ENCODE measurements at regions not wholly inside any gene's neighbourhood (a gene's known extent, or its start where the extent isn't known, plus 50 kb on each side); places are given as distances from the start of the nearest gene placed in this dataset.

DNA sequence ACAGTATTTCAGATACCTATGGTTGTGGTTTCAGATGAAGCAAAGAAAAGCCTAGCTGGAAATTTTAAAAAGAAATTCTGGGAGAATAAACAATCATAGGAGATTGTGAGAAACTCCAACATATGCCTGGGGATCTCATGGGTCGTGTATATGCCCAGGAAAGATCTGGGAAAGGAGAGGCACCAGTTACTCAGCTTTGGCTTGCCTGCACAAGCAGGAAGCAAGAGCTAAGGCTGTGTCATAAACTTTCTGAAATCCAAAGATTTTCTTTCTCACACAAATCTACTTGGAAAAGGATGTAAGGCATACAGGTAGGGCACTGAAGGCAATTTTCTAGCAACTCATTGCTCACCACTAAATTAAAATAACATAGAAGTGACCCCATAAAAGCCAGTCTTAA lies 373.6 kb downstream of the CDC14C start:
- Mint-ChIP-seq H3K4me3 (no peak overlapping the region), H3K4me1 (ENCODE audit: low read depth) (no peaks in the 10 kb centered on the region), H3K36me3 (ENCODE audit: insufficient read depth in 2 of 2) (no peaks in the 10 kb centered on the region), H3K9me3 (peaks cover 0 to 7% of the 10 kb centered on the region in 2 donors), H3K27ac (no peak overlapping the region), H3K27me3 (ENCODE audit: low read depth) (no peaks in the 10 kb centered on the region)
- DNase-seq: no peak
- ATAC-seq (replicated peaks in 1 of 2): no peak

DNA sequence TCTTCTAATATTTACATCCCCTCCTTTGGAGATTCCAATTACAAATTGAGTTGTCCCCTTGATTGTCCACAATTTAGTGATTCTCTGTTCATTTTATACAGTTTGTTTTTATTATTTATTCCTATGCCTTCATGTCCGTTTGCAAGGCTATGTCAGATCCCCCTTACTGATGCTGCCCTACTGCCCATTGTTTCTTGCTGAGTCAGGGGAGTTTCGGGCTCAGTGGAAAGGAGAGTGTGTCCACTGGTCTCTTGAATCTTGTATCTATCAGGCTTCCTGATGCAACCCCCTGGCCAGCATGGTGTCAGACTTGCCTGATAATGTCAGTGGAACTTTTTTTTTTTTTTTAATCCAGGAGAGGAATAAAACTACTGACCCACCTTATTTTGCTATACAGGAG lies 384.4 kb downstream of the CDC14C start:
- Mint-ChIP-seq H3K36me3 (ENCODE audit: insufficient read depth in 2 of 2) (no peaks in the 10 kb centered on the region), H3K4me3 (no peak overlapping the region), H3K27ac (no peak overlapping the region), H3K9me3 (peaks cover 2 to 10% of the 10 kb centered on the region in 2 donors), H3K27me3 (ENCODE audit: low read depth) (no peaks in the 10 kb centered on the region), H3K4me1 (ENCODE audit: low read depth) (no peaks in the 10 kb centered on the region)
- no peak for DNase-seq
- ATAC-seq (replicated peaks in 1 of 2): no peak

DNA sequence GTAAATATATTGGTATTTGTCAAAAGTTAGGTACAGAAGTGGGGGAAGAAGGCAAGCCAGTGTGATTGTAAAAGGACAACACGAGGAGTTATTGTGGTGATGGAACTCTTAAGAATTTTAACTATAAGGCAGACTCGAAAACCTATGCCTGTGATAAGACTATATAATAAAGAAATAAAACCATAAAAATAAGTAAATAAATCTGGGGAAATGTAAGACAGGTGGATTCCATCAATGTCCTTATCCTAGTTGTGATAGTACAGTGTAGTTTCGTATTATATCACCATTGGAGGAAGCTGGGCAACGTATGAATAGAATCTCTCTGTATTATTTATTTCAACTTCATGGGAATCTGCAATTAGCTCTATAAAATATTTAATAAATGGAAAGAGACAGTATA lies 395.7 kb downstream of the CDC14C start:
- no peaks in the 10 kb centered on the region for H3K4me1 Mint-ChIP-seq (ENCODE audit: low read depth)
- no peak overlapping the region for H3K27ac Mint-ChIP-seq
- DNase-seq: no peak
- H3K9me3 Mint-ChIP-seq: no peaks in the 10 kb centered on the region
- H3K27me3 Mint-ChIP-seq (ENCODE audit: low read depth): no peaks in the 10 kb centered on the region
- no peak for ATAC-seq (replicated peaks in 1 of 2)
- H3K4me3 Mint-ChIP-seq: no peak overlapping the region
- H3K36me3 Mint-ChIP-seq (ENCODE audit: insufficient read depth in 2 of 2): no peaks in the 10 kb centered on the region

DNA sequence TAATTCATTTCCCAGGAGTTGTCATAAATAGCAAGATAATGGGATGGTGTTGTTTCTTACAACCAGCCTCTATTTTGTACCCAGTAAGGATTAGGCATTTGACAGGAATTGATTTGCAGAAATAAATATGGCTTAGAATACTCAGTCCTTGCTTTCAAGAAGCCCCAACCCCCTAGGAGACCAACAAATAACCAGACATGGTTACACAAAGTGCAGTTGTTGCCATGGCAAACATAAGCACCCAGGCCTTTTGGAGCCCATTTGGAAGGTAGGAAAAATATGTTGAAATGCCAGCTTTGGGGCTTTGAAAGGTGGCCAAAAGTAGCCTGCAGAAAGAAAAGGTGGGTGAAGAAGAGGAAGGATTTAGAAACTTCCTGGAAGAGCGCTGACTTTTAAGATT lies 397.5 kb downstream of the CDC14C start:
- H3K9me3 Mint-ChIP-seq: no peaks in the 10 kb centered on the region
- no peak overlapping the region for H3K4me3 Mint-ChIP-seq
- DNase-seq (no peak), ATAC-seq (replicated peaks in 1 of 2) (no peak)
- no peaks in the 10 kb centered on the region for H3K4me1 Mint-ChIP-seq (ENCODE audit: low read depth)
- no peaks in the 10 kb centered on the region for H3K36me3 Mint-ChIP-seq (ENCODE audit: insufficient read depth in 2 of 2)
- no peak overlapping the region for H3K27ac Mint-ChIP-seq
- no peaks in the 10 kb centered on the region for H3K27me3 Mint-ChIP-seq (ENCODE audit: low read depth)

DNA sequence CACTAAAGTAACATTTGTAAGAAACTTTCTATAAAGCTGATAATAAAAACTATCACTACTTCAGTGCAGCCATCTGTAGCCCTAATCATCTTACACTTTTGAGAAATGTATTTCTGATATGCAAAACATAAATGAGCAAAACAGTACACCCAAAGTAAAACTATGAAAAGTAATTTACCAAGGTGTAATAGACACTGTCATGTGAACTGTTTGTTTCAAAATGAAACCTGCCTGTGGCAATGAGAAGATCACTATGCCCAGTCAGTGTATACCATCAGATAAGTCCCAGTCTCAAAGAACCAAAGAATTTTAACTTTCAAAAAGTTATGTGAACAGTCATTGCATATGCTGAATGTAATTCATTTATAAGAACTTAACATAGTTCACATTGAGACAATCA lies 398.1 kb downstream of the CDC14C start:
- Mint-ChIP-seq H3K9me3 (no peaks in the 10 kb centered on the region), H3K27me3 (ENCODE audit: low read depth) (no peaks in the 10 kb centered on the region), H3K4me1 (ENCODE audit: low read depth) (no peaks in the 10 kb centered on the region), H3K4me3 (no peak overlapping the region), H3K27ac (no peak overlapping the region), H3K36me3 (ENCODE audit: insufficient read depth in 2 of 2) (no peaks in the 10 kb centered on the region)
- no peak for ATAC-seq (replicated peaks in 1 of 2)
- DNase-seq: no peak

DNA sequence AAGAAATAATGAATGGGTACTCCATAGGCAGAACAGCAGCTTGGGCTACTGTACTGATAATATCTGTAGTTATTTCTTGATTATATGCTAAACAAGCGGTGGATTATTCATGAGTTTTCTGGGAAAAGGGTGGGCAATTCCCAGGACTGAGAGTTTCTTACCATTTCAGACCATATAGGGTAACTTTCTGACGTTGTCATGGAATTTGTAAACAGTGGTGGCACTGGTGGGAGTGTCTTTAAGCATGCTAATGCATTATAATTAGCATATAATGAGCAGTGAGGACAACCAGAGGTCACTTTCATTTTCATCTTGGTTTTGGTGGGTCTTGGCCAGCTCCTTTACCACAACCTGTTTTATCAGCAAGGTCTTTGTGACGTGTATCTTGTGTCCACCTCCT lies 399.7 kb downstream of the CDC14C start:
- no peaks in the 10 kb centered on the region for H3K27me3 Mint-ChIP-seq (ENCODE audit: low read depth)
- H3K4me3 Mint-ChIP-seq: no peak overlapping the region
- no peaks in the 10 kb centered on the region for H3K36me3 Mint-ChIP-seq (ENCODE audit: insufficient read depth in 2 of 2)
- H3K4me1 Mint-ChIP-seq (ENCODE audit: low read depth): no peaks in the 10 kb centered on the region
- no peaks in the 10 kb centered on the region for H3K9me3 Mint-ChIP-seq
- H3K27ac Mint-ChIP-seq: no peak overlapping the region
- no peak for DNase-seq
- no peak for ATAC-seq (replicated peaks in 1 of 2)

DNA sequence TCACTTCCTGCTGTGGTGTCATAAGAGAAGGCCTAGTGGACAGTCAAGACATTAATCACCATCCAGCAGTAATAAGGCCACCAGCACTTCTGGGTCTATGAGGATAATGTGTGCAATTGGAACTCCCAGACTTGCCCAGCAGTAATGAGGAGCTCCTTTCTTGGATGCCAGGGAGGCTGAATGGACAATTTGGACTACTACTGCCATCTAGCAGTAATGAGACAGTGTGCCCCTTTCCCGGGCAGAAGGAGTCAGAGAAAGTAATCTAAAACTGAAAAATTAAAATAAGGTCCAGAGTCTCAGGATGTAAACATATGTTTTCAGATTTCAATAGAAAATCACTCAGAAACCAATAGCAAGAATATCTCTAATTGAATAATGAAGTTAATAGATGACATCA lies 400.4 kb downstream of the CDC14C start:
- H3K9me3 Mint-ChIP-seq: no peaks in the 10 kb centered on the region
- no peaks in the 10 kb centered on the region for H3K27me3 Mint-ChIP-seq (ENCODE audit: low read depth)
- no peak for DNase-seq
- H3K4me1 Mint-ChIP-seq (ENCODE audit: low read depth): no peaks in the 10 kb centered on the region
- H3K27ac Mint-ChIP-seq: no peak overlapping the region
- no peaks in the 10 kb centered on the region for H3K36me3 Mint-ChIP-seq (ENCODE audit: insufficient read depth in 2 of 2)
- no peak for ATAC-seq (replicated peaks in 1 of 2)
- no peak overlapping the region for H3K4me3 Mint-ChIP-seq

DNA sequence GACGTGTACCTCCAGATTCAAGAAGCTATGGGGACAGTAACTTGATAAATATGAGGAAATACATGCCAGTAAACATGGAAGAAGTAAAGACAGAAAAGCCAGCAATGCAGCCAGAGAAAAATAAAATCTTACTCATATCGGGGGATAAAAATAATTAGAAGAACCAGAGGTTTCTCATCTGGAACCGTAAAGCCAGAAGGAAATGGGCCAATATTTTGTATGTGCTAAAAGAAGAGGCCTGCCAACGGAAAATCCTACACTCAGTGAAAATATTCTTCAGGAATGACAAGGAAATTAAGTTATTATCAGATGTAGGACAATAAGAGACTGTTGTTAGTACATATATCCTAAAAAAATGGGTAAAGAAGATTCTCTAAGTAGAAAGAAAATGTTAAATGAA lies 401.2 kb downstream of the CDC14C start:
- no peaks in the 10 kb centered on the region for H3K4me1 Mint-ChIP-seq (ENCODE audit: low read depth)
- DNase-seq (no peak), ATAC-seq (replicated peaks in 1 of 2) (no peak)
- H3K9me3 Mint-ChIP-seq: peaks cover 0 to 2% of the 10 kb centered on the region in 2 donors
- no peaks in the 10 kb centered on the region for H3K36me3 Mint-ChIP-seq (ENCODE audit: insufficient read depth in 2 of 2)
- H3K27ac Mint-ChIP-seq: no peak overlapping the region
- H3K27me3 Mint-ChIP-seq (ENCODE audit: low read depth): no peaks in the 10 kb centered on the region
- H3K4me3 Mint-ChIP-seq: no peak overlapping the region

DNA sequence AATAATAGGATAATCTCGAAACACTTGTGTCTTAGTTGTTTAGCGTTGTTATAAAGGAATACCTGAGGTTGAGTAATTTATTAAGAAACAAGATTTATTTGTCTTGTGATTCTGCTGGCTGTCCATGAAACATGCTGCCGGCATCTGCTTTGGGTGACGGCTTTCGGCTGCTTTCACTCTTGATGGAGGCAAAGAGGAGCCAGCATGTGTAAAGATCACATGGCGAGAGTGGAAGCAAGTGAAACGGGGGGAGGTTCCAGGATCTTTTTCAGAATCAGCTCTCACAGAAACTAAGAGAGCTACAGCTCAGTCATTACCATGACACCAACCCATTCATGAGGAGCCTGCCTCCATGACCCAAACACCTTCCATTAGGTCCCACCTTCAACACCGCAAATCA lies 402.8 kb downstream of the CDC14C start:
- DNase-seq (no peak), ATAC-seq (replicated peaks in 1 of 2) (no peak)
- no peaks in the 10 kb centered on the region for H3K27me3 Mint-ChIP-seq (ENCODE audit: low read depth)
- H3K4me1 Mint-ChIP-seq (ENCODE audit: low read depth): no peaks in the 10 kb centered on the region
- H3K9me3 Mint-ChIP-seq: peaks cover 2% of the 10 kb centered on the region in 2 donors
- no peak overlapping the region for H3K27ac Mint-ChIP-seq
- H3K36me3 Mint-ChIP-seq (ENCODE audit: insufficient read depth in 2 of 2): no peaks in the 10 kb centered on the region
- H3K4me3 Mint-ChIP-seq: no peak overlapping the region

DNA sequence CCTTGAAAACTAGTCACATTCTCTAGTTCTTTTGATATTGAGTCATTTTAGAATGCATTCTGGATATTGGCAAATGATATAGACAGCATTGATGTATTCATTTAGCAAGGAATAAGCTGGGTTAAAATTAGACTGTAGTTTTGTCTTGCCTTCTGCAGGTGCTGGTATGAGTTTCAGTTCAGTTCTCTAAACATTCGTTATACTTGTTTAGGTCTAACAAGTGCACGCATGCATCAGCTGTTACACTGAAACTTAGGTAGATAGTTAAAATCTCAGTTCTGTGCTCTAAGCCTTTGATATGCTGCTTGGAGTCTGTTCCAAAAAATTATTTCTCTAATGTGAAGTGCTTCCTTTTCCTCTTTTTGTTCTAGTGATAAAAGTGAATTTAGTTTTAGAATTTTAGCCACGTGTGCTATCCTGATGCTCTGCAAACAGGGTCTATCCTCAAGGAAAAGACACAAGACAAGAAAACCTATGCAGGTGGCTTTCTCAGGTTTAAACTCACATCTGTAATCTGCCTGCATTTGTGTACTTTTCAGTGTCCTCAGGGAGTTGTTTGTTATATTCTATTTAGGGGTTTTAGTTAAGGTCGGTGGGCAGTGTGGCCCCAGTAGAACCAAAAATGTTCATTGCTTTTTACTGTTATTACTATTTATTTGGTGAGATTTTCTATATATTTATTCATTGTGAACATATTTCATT lies 409.0 kb downstream of the CDC14C start:
- Mint-ChIP-seq H3K27me3 (ENCODE audit: low read depth) (no peaks in the 10 kb centered on the region), H3K4me1 (ENCODE audit: low read depth) (no peaks in the 10 kb centered on the region), H3K9me3 (peaks cover 4 to 6% of the 10 kb centered on the region in 2 donors), H3K27ac (no peak overlapping the region), H3K4me3 (no peak overlapping the region), H3K36me3 (ENCODE audit: insufficient read depth in 2 of 2) (no peaks in the 10 kb centered on the region)
- DNase-seq: no peak
- ATAC-seq (replicated peaks in 1 of 2): no peak

DNA sequence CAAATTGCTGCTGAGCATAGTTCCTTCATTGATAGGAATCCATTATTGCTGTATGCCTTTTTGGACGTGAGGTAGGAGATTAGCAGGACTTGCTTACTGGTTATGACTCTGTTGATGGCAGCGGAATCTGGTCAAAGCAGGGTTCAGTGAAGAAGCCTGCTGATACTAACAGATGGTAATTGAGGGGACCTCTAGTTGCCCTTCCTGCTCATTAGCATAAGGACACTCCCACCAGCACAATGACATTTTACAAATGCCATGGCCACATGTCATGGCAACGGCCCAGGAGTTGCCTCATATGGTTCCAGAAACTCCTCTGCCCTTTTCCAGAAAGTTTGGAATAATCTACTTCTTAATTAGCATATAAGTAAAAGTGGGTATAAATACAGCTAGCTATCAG lies 417.5 kb downstream of the CDC14C start:
- no peak for ATAC-seq (replicated peaks in 1 of 2)
- H3K4me1 Mint-ChIP-seq (ENCODE audit: low read depth): no peaks in the 10 kb centered on the region

DNA sequence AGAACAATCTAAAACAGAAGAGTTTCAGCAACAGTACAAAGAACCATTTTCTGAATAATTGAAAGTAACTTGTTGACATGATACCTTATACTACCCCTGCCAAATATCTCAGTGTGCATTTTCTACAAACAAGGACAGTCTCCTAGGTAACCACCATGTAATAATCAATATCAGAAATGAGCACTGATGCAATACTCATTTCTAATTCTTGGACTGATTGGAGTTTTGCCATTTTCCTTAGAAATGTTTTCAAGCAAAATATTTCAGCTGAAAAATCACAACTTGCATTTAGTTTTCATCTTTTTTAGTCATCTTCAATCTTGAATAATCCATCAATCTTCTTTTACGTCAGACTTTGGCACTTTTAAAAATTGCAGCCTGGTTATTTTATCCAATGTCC lies 420.2 kb downstream of the CDC14C start:
- no peaks in the 10 kb centered on the region for H3K4me1 Mint-ChIP-seq (ENCODE audit: low read depth)
- peaks cover 1 to 5% of the 10 kb centered on the region in 2 donors for H3K9me3 Mint-ChIP-seq
- no peaks in the 10 kb centered on the region for H3K27me3 Mint-ChIP-seq (ENCODE audit: low read depth)
- no peak for DNase-seq
- no peak overlapping the region for H3K4me3 Mint-ChIP-seq
- H3K36me3 Mint-ChIP-seq (ENCODE audit: insufficient read depth in 2 of 2): no peaks in the 10 kb centered on the region
- H3K27ac Mint-ChIP-seq: no peak overlapping the region
- ATAC-seq (replicated peaks in 1 of 2): no peak

More for the DNA sequence above, 417.5 kb downstream of the CDC14C start:
- Mint-ChIP-seq H3K27me3 (ENCODE audit: low read depth) (no peaks in the 10 kb centered on the region), H3K36me3 (ENCODE audit: insufficient read depth in 2 of 2) (no peaks in the 10 kb centered on the region), H3K9me3 (peaks cover 1 to 5% of the 10 kb centered on the region in 2 donors), H3K4me3 (no peak overlapping the region), H3K27ac (no peak overlapping the region)
- no peak for DNase-seq

DNA sequence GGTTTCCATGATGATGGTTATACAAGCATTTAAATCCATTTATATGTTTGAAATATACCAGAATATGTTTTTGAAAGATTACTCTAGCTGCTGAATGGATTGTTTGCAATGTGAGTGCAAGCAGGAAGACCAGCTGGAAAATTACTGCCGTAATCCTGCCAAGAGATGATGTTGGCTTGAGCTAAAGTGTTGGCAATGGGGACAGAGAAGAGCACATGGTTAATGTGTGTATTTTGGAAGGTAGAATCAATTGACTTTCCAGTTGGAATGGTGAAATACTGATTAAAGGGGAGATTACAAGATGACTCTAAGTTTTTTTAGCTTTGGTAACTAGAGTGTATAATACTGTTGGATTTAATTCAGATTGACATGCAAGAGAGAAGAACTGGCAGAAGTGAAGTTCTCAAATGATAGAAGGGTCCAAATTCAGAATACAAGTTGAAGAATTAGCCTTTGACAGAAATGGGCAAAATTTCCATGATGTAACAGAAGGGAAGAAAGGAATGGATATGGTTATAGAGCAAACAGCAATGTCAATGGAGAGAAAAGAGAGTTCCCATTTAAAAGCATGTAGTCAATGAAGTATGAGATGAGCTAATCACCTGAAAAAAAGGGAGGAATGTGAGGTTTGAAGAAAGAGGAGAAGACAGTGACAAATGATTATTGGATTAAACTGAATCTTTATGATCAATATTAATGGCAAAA lies 422.0 kb downstream of the CDC14C start:
- no peaks in the 10 kb centered on the region for H3K27me3 Mint-ChIP-seq (ENCODE audit: low read depth)
- no peak for ATAC-seq (replicated peaks in 1 of 2)

DNA sequence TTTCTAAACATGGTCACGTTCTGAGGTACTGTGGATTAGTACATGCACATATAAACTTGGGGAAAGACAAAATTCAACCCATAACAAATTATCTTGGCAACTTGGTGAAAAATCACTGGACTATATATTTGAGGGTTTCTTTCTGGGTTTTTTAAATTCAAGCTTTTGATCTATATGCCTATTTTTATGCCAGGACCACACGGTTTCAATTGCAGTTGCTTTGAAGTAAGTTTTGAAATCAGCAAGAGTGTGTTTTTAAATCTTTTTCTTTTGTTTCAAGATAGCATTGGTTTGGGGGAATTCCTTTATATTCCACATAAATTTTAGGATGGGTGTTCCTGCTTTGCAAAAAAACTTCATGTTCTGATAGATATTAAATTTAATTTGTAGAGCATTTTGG lies 406.4 kb upstream of the VWC2 start:
- Mint-ChIP-seq H3K27me3 (ENCODE audit: low read depth) (no peaks in the 10 kb centered on the region), H3K9me3 (peaks cover 3 to 5% of the 10 kb centered on the region in 2 donors), H3K27ac (no peak overlapping the region), H3K4me1 (ENCODE audit: low read depth) (no peaks in the 10 kb centered on the region), H3K4me3 (no peak overlapping the region), H3K36me3 (ENCODE audit: insufficient read depth in 2 of 2) (no peaks in the 10 kb centered on the region)
- ATAC-seq (replicated peaks in 1 of 2): no peak
- no peak for DNase-seq

More for the DNA sequence above, 422.0 kb downstream of the CDC14C start:
- Mint-ChIP-seq H3K9me3 (peaks cover 1 to 7% of the 10 kb centered on the region in 2 donors), H3K4me3 (no peak overlapping the region), H3K27ac (no peak overlapping the region), H3K4me1 (ENCODE audit: low read depth) (no peaks in the 10 kb centered on the region), H3K36me3 (ENCODE audit: insufficient read depth in 2 of 2) (no peaks in the 10 kb centered on the region)
- no peak for DNase-seq
